Stimulated activated CD8-positive, alpha-beta memory T cell treated with anti-CD3 and anti-CD28 coated beads, Interleukin-4, amount 100 ng/mL, for 1 hour (primary cell): ENCODE measurements at regions not wholly inside any gene's neighbourhood (a gene's known extent, or its start where the extent isn't known, plus 50 kb on each side); places are given as distances from the start of the nearest gene placed in this dataset.
"Not testable (repeated sequence)": the region's sequence is repeated elsewhere in the genome, so short reads cannot be mapped to it uniquely, and the experiment has no call there.

Experiments
- DNase-seq, 2 donors: peaks; one replicate each; pipeline ENCODE4 v3.0.0-alpha.2; 2020; ENCODE audit warnings: low read depth in 2 of 2, low spot score in 1 of 2

- no peak for DNase-seq
Measured at GRCh38 chrX:13387666-13388494, 68.0 kb upstream of the ATXN3L start.

DNA sequence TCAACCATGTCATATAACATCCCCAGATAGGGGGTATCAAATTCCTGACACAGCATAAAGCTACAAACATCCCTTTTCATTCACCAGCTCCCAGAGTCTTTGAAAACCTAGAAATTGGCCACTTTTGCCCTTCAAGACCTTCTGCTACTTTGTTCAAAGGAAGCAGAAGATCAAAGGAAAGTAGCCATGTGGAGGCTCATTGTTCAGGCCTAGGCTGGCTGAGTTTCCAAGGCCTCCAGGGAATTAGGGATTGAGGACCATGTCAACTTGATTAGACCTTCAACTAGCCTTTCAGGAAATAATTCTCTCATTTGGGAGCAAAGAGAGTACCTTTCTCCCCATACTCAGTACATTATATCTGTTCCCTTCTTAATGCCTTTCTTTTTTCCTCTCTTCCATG lies 66.8 kb upstream of the ATXN3L start:
- no peak for DNase-seq

DNA sequence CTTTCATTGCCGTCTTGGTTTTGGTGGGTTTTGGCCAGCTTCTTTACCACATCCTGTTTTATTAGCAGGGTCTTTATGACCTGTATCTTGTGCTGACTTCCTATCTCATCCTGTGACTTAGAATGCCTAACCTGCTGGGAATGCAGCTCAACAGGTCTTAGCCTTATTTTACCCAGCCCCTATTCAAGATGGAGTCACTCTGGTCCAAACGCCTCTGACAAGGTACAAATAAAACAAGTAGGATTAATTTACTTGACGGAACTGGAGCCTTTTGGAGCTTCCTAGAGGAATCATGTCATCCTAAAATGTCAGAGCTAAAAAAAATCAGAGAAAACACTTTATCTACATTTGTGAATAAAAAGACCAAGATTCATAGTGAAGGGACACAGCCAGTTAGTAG lies 66.2 kb upstream of the ATXN3L start:
- no peak for DNase-seq

- no peak for DNase-seq
Measured at GRCh38 chrX:13383907-13384306, 64.1 kb upstream of the ATXN3L start.

- no peak for DNase-seq
Measured at GRCh38 chrX:13381514-13381913, 61.7 kb upstream of the ATXN3L start.

DNA sequence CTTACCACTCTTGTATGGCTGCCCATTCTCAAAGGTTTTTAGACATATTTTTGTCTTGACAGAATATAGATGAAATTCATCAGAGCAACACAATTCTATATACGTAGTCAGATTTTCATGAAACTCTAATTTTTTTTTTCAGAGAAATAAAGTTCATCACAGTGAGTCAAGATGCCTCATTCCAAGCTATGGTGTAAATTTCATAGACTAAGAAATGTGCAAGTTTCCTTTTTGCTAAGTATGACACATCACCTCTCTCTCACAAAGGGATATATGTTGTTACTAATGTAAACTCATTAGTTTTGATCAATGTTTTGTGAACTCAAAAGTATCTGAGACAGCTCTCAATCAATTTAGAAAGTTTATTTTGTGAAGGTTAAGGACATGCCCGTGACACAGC lies 60.4 kb upstream of the ATXN3L start:
- DNase-seq: no peak

DNA sequence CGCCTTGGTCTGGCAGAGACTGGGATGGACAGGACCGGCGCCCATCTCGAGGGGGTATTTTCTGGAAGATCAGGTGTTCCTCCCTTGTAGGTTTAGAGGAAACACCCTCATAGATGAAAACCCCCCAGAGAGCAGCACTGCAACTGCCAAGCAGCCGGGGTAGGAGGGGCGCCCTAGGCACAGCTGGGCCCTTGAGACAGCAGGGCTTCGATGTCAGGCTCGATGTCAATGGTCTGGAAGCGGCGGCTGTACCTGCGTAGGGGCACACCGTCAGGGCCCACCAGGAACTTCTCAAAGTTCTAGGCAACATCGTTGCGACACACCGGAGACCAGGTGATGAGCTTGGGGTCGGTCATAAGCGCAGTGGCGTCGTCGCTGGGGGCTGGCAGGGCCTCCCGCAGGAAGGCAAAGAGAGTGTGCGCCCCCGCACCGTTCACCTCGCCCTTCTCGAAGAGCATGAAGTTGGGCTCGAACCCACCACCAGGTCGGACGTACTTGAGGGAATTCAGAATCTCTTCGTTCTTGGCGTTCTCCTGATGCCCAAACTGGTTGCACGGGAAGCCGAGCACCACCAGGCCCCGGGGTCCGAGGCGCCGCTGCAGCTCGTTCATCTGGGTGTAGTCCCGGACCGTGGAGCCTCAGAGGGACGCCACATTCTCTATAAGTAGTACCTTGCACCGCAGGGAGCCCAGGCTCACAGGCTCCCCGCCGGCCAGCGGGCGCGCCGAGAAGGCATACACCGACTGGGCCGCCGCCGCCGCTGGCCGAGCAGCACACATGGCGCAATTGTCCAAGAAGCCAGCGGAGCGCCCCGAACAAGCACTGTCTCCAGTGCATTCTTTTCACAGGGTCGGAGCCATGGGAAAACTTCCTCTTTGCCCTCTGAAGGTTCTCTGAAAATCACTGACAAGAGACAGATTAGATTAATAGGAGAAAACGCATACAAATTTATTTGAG lies 59.0 kb upstream of the ATXN3L start:
- not testable (repeated sequence) for DNase-seq

- no peak for DNase-seq
Measured at GRCh38 chrX:13377550-13377934, 57.7 kb upstream of the ATXN3L start.

GRCh38 chrX:13376857-13377549 lies 57.1 kb upstream of the ATXN3L start:
- no peak for DNase-seq

DNA sequence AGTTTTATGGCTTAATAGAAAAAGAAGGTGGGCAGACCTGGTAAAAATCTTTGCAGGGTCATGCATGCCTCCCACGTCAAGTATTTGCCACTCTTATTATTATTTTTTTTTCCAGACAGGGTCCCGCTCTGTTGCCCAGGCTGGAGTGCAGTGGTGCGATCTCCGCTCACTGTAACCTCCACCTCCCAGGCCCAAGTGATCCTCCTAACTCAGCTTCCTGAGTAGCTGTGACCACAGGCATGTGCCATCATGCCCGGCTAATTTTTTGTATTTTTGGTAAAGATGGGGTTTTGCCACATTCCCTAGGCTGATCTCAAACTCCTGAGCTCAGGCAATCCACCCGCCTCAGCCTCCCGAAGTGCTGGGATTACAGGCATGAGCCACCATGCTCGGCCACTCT lies 55.7 kb upstream of the ATXN3L start:
- not testable (repeated sequence) for DNase-seq

- DNase-seq: no peak
Measured at GRCh38 chrX:13374364-13374763, 54.5 kb upstream of the ATXN3L start.

DNA sequence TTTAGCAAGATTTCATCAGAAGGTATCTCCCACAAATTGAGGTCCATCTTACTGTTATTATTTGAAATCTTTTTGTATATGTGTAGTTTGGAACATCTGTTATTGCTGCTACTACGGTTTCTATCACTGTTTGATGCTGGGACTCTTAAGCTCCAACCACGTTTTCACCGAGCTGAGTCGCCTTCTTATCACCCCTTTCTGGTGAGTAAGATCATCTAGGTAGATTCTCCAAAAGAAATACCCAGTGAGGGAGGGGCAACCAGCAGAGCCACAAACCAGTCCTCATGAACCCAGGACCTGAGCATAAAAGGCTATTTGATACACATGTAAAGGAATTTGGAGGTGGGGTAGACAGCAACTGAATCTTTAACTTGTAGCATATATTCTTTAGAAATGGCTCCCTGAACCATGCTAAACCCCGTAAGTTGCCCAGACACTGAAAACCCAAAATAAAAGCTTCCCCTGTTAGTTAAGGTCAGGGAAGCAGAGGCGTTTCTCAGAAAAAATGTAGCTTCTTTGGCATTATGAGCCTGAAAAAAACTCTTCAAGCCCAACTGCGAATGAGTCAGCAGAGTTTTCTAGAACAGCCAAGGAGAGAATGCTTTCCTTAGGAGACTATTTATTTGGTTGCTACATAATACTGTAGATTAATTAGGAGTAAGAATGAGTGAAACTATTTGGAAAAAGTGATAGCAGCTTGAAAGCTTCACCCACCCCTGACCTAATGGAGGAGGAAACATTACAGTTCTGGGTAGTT lies 53.8 kb upstream of the ATXN3L start:
- no peak for DNase-seq

GRCh38 chrX:13373027-13373426 lies 53.2 kb upstream of the ATXN3L start:
- no peak for DNase-seq

DNA sequence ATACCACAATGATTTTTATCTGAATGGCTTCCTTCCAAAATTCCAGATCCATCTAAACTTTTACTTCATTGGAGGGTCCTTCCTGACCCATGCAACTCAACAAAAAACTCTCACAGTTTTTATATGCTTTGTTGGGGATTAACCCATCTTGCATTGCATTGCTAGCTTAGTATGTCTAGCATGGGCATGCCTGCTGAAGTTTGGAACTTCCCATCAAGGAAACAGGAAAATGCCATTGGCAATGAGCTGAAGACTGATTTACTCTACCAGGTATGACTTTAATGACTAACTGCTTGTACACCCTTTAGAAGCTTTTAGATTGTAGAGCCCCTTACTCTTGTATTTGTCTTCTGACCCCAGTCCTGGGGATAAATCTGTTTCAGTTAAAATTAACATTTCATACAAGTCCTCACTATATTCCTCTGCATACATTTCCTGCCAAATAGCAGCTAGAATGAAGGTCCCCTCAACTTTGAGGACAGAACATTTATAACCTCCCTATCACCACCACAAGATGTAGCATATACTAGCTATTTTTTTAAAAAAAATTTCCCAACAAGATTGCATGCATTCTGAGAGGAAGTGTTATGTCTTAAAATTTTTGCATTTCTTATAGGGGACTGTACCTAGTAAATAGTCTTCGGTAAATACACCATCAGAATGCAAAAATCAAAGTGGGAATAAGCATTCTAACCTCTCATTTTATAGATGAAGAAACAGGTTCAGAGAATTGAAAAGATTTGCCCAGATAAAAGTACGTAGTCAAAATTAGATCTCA lies 52.5 kb upstream of the ATXN3L start:
- DNase-seq: no peak

DNA sequence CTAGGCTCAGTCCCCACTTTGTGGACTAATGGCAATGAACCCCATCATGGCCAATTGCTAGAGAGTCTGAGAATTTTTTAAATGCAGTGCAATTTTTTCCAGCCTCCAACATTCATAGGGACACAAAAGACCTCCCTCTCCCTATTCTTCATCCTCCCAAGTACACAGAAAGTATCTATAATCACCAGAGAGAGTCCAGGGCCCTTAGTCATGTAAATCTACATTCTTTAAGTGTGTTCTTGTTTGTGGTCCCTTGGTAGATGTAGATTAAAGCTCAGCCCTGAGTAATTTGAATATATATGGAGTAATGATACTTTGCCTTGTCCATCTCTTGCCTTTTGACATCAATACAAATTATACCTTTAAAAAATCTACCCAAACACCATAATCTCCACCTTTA lies 51.3 kb upstream of the ATXN3L start:
- DNase-seq: no peak

DNA sequence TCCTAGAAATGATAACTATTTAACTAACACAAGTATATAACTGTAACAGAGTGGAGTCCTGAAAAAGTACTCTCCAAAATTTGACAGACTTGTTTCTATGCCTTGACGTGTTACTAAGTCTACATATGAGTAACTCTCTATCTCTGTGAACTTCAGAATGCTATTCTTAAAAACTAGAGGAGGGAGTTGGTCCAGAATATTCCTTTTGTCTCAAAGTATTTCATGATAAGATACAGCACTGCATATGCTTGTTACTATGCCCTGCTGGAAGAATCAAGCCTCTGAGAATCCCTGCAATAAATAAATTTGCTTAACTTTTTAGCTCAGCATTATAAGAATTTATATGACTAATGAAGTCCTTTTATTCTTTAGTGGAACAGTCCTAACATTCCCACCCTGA lies 50.9 kb upstream of the ATXN3L start:
- DNase-seq: no peak
